Type B pancreatic cell (in vitro differentiated cells): ENCODE measurements at regions not wholly inside any gene's neighbourhood (a gene's known extent, or its start where the extent isn't known, plus 50 kb on each side); places are given as distances from the start of the nearest gene placed in this dataset.

ENCODE experiments used
- DNase-seq: peaks from one replicate; pipeline ENCODE4 v3.0.0; 2021; ENCODE audit warnings: mixed read lengths; ENCODE audit not compliant: unreplicated experiment; ENCODE audit errors: extremely low spot score
- H3K27ac Mint-ChIP-seq: 2 replicates; pipeline ENCODE4 v1.8.0; 2021; ENCODE audit warnings: mild to moderate bottlenecking, mixed read lengths
- H3K27me3 Mint-ChIP-seq: 2 replicates; pipeline ENCODE4 v1.8.0; 2021; ENCODE audit warnings: mixed read lengths
- H3K36me3 Mint-ChIP-seq: 2 replicates; pipeline ENCODE4 v1.8.0; 2021; ENCODE audit warnings: mixed read lengths
- H3K4me1 Mint-ChIP-seq: one replicate; pipeline ENCODE4 v1.8.0; 2021; ENCODE audit warnings: mixed read lengths; ENCODE audit not compliant: unreplicated experiment
- H3K4me3 Mint-ChIP-seq: 2 replicates; pipeline ENCODE4 v1.8.0; 2021; ENCODE audit warnings: mild to moderate bottlenecking, mixed read lengths
- H3K9me3 Mint-ChIP-seq: 2 replicates; pipeline ENCODE4 v1.8.0; 2021; ENCODE audit warnings: mixed read lengths
- CTCF ChIP-seq: fragments of 200-600 bp; sonication (generic); conservative IDR thresholded peaks from 2 replicates; pipeline ENCODE4 v1.5.0; 2021; ENCODE audit warnings: antibody characterized with exemption, mild to moderate bottlenecking

- no peak for DNase-seq
- no peaks in the 10 kb centered on the region for H3K36me3 Mint-ChIP-seq
- H3K9me3 Mint-ChIP-seq: peaks cover 8% of the 10 kb centered on the region
- no peak for TF ChIP-seq CTCF
- H3K27ac Mint-ChIP-seq: no peak overlapping the region
- H3K4me1 Mint-ChIP-seq: peaks cover 20% of the 10 kb centered on the region
- no peaks in the 10 kb centered on the region for H3K27me3 Mint-ChIP-seq
- no peak overlapping the region for H3K4me3 Mint-ChIP-seq
These were observed 222.1 kb upstream of the EEA1 start for GRCh38 chr12:93151079-93151762.

- DNase-seq: no peak
- peak overlapping the region; percentile 3 for H3K4me3 Mint-ChIP-seq
- H3K27ac Mint-ChIP-seq: no peak overlapping the region
- H3K36me3 Mint-ChIP-seq: no peaks in the 10 kb centered on the region
- H3K9me3 Mint-ChIP-seq: peaks cover 8% of the 10 kb centered on the region
- no peaks in the 10 kb centered on the region for H3K27me3 Mint-ChIP-seq
- no peak for TF ChIP-seq CTCF
- H3K4me1 Mint-ChIP-seq: peaks cover 17% of the 10 kb centered on the region
These were observed 223.5 kb upstream of the EEA1 start for GRCh38 chr12:93152617-93153016.

- H3K27ac Mint-ChIP-seq: no peak overlapping the region
- H3K9me3 Mint-ChIP-seq: peaks cover 8% of the 10 kb centered on the region
- H3K27me3 Mint-ChIP-seq: no peaks in the 10 kb centered on the region
- H3K4me3 Mint-ChIP-seq: no peak overlapping the region
- no peak for DNase-seq
- no peak for TF ChIP-seq CTCF
- H3K4me1 Mint-ChIP-seq: peaks cover 13% of the 10 kb centered on the region
- H3K36me3 Mint-ChIP-seq: peaks cover 3% of the 10 kb centered on the region
These were observed 224.2 kb upstream of the EEA1 start for GRCh38 chr12:93153321-93153720.

- TF ChIP-seq CTCF: no peak
- Mint-ChIP-seq H3K27ac (peak overlapping the region; percentile 30), H3K27me3 (no peaks in the 10 kb centered on the region)
These were observed 223.5 kb upstream of the NUDT4 start for GRCh38 chr12:93154096-93154728.

GRCh38 chr12:93154753-93155480 is 222.8 kb upstream of the NUDT4 start:
- DNase-seq: no peak
- no peak for TF ChIP-seq CTCF
- H3K27ac Mint-ChIP-seq: peak overlapping the region; percentile 30
- H3K4me1 Mint-ChIP-seq: peaks cover 6% of the 10 kb centered on the region
- no peak overlapping the region for H3K4me3 Mint-ChIP-seq
- no peaks in the 10 kb centered on the region for H3K9me3 Mint-ChIP-seq
- H3K27me3 Mint-ChIP-seq: no peaks in the 10 kb centered on the region
- peaks cover 3% of the 10 kb centered on the region for H3K36me3 Mint-ChIP-seq

More at GRCh38 chr12:93154096-93154728, 223.5 kb upstream of the NUDT4 start:
- no peak for DNase-seq
- Mint-ChIP-seq H3K4me3 (no peak overlapping the region), H3K36me3 (peaks cover 3% of the 10 kb centered on the region), H3K4me1 (peaks cover 9% of the 10 kb centered on the region), H3K9me3 (peaks cover 2% of the 10 kb centered on the region)
